Tibial nerve (tissue), 4 donors: ENCODE measurements at regions not wholly inside any gene's neighbourhood (a gene's known extent, or its start where the extent isn't known, plus 50 kb on each side); places are given as distances from the start of the nearest gene placed in this dataset.

Source experiments
- DNase-seq, 2 donors: peaks; one replicate each; pipeline ENCODE4 v3.0.0-alpha.2; 2019; ENCODE audit warnings: low spot score in 2 of 2
- H3K27ac ChIP-seq, 4 donors: fragments of 200-600 bp; sonication (generic) in 3 of 4; one replicate each; pipeline ENCODE4 v1.5.1; 2017 to 2019; ENCODE audit warnings: mild to moderate bottlenecking in 1 of 4
- H3K27me3 ChIP-seq, 2 donors: fragments of 200-600 bp; sonication (generic) in 1 of 2; one replicate each; pipeline versions ENCODE4 v1.5.1 to v1.6.0; 2017 to 2019
- H3K36me3 ChIP-seq, 3 donors: fragments of 200-600 bp; sonication (generic); one replicate each; pipeline ENCODE4 v1.5.1; 2018 to 2019
- H3K4me1 ChIP-seq, 4 donors: fragments of 200-600 bp; sonication (generic) in 3 of 4; one replicate each; pipeline ENCODE4 v1.5.1; 2017 to 2019
- H3K4me3 ChIP-seq, 4 donors: fragments of 200-600 bp; sonication (generic) in 3 of 4; one replicate each; pipeline ENCODE4 v1.5.1; 2017 to 2019; ENCODE audit warnings: mild to moderate bottlenecking in 1 of 4, moderate library complexity in 1 of 4
- H3K9me3 ChIP-seq, 4 donors: fragments of 200-600 bp; sonication (generic) in 3 of 4; one replicate each; pipeline ENCODE4 v1.5.1; 2017 to 2019
- EP300 ChIP-seq, 2 donors: sonication (generic); formaldehyde crosslinking; IDR thresholded peaks; one replicate each; pipeline ENCODE4 v1.6.1; 2017; ENCODE audit warnings: antibody characterized with exemption in 2 of 2, mild to moderate bottlenecking in 1 of 2
- POLR2A ChIP-seq, 2 donors: fragments of 450-650 bp; IDR thresholded peaks; one replicate each; pipeline ENCODE4 v1.6.1; 2017; ENCODE audit warnings: antibody characterized with exemption in 2 of 2, mild to moderate bottlenecking in 2 of 2, moderate library complexity in 2 of 2
- WGBS, 2 donors: methylation state at CpG; one replicate each; pipeline ENCODE4 v1.1.5; 2018; 5-methylcytosine and 5-hydroxymethylcytosine counted together
- TF ChIP-seq, protein P1 (sequence below), 5 experiments: fragments of 200-600 bp in 3 of 5; fragments of 450-650 bp in 2 of 5; sonication (generic) in 3 of 5; IDR thresholded peaks; one replicate each; pipeline ENCODE4 v1.5.1; 2016 to 2019; ENCODE audit warnings: antibody characterized with exemption in 5 of 5, mild to moderate bottlenecking in 3 of 5, moderate library complexity in 2 of 5

DNA sequence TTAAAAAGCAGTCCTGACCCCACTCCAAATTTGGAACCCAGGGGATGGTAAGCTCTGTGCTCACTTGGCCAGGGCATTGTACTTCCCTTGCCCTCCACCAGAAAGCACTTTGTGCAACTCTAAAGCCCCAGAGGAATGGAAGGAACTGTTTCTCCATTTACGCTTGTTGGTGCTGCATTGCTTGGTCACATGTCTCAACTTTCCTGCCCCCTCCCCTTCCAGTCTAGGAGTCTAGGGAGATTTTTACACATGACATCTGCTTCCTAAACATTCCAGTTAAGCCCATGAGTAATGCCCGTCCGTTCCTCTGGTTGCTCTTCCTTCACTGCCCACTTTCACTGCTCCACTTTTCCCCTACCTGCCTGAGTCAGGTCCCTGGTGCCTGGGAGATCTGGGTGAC lies 92.6 kb upstream of the MAP1LC3B2 start:
- no peak for DNase-seq
- Histone ChIP-seq H3K4me1 (no peaks in the 10 kb centered on the region), H3K9me3 (no peaks in the 10 kb centered on the region), H3K36me3 (no peaks in the 10 kb centered on the region), H3K27ac (no peak overlapping the region), H3K27me3 (no peaks in the 10 kb centered on the region), H3K4me3 (no peak overlapping the region)
- 60 to 66% methylated on average over 3 of the region's 3 CpGs for WGBS, 2 donors
- TF ChIP-seq EP300 (IDR thresholded peaks at IDR 0.05) (no peak), POLR2A (IDR thresholded peaks at IDR 0.05) (no peak)
- TF ChIP-seq, protein P1, sequence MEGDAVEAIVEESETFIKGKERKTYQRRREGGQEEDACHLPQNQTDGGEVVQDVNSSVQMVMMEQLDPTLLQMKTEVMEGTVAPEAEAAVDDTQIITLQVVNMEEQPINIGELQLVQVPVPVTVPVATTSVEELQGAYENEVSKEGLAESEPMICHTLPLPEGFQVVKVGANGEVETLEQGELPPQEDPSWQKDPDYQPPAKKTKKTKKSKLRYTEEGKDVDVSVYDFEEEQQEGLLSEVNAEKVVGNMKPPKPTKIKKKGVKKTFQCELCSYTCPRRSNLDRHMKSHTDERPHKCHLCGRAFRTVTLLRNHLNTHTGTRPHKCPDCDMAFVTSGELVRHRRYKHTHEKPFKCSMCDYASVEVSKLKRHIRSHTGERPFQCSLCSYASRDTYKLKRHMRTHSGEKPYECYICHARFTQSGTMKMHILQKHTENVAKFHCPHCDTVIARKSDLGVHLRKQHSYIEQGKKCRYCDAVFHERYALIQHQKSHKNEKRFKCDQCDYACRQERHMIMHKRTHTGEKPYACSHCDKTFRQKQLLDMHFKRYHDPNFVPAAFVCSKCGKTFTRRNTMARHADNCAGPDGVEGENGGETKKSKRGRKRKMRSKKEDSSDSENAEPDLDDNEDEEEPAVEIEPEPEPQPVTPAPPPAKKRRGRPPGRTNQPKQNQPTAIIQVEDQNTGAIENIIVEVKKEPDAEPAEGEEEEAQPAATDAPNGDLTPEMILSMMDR (IDR thresholded peaks at IDR 0.05), result no peak

GRCh38 chr12:116469344-116469743 lies 89.8 kb upstream of the MAP1LC3B2 start:
- no peaks in the 10 kb centered on the region for H3K4me1 ChIP-seq
- WGBS, 2 donors, result 78 to 80% methylated on average over 3 of the region's 3 CpGs
- no peak overlapping the region for H3K27ac ChIP-seq
- no peak overlapping the region for H3K4me3 ChIP-seq
- H3K27me3 ChIP-seq, result no peaks in the 10 kb centered on the region
- no peaks in the 10 kb centered on the region for H3K36me3 ChIP-seq
- H3K9me3 ChIP-seq, result peaks cover 0 to 5% (median 0%) of the 10 kb centered on the region in 4 donors
- no peak for DNase-seq
- TF ChIP-seq, protein P1 (IDR thresholded peaks at IDR 0.05), result no peak
- no peak for TF ChIP-seq EP300 (IDR thresholded peaks at IDR 0.05)
- TF ChIP-seq POLR2A (IDR thresholded peaks at IDR 0.05), result no peak

- WGBS, 2 donors, result 34 to 36% methylated on average over 5 of the region's 5 CpGs
Measured at GRCh38 chr12:116471544-116471943, 87.6 kb upstream of the MAP1LC3B2 start.

DNA sequence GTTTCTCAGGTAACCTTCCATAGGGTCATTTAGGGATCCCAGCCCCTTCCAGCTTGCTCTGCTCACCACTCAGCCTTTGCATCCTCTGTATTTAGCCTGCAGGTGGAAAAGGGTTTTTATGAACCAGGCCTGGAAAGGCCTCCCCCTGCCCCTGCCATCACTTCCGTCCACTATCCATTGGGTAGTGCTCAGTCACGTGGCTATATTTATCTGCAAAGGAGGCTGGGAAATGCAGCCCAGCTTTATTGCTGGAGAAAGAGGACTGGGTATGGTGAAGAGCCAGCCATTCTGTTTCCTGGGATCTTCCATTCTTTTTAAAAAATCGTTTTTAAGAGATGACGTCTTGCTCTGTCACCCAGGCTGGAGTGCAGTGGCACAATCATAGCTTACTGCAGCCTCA lies 87.0 kb upstream of the MAP1LC3B2 start:
- H3K9me3 ChIP-seq, result peaks cover 0 to 18% (median 0%) of the 10 kb centered on the region in 4 donors
- WGBS, 2 donors, result 86 to 91% methylated on average over 4 of the region's 4 CpGs
- no peaks in the 10 kb centered on the region for H3K36me3 ChIP-seq
- no peaks in the 10 kb centered on the region for H3K27me3 ChIP-seq
- no peak overlapping the region for H3K4me3 ChIP-seq
- no peak for TF ChIP-seq POLR2A (IDR thresholded peaks at IDR 0.05)
- TF ChIP-seq, protein P1 (IDR thresholded peaks at IDR 0.05), result no peak
- TF ChIP-seq EP300 (IDR thresholded peaks at IDR 0.05), result no peak
- DNase-seq, result no peak
- no peak overlapping the region for H3K27ac ChIP-seq
- H3K4me1 ChIP-seq, result no peaks in the 10 kb centered on the region

More at GRCh38 chr12:116471544-116471943, 87.6 kb upstream of the MAP1LC3B2 start:
- H3K27ac ChIP-seq, result no peak overlapping the region
- H3K4me1 ChIP-seq, result no peaks in the 10 kb centered on the region
- H3K27me3 ChIP-seq, result no peaks in the 10 kb centered on the region
- TF ChIP-seq EP300 (IDR thresholded peaks at IDR 0.05), result no peak
- TF ChIP-seq, protein P1 (IDR thresholded peaks at IDR 0.05), result no peak
- no peak for TF ChIP-seq POLR2A (IDR thresholded peaks at IDR 0.05)
- no peaks in the 10 kb centered on the region for H3K36me3 ChIP-seq
- no peak overlapping the region for H3K4me3 ChIP-seq
- peaks cover 0 to 12% (median 0%) of the 10 kb centered on the region in 4 donors for H3K9me3 ChIP-seq
- no peak for DNase-seq

GRCh38 chr12:116473416-116473815 lies 85.8 kb upstream of the MAP1LC3B2 start:
- Histone ChIP-seq H3K27me3 (no peaks in the 10 kb centered on the region), H3K9me3 (peaks cover 0 to 21% (median 0%) of the 10 kb centered on the region in 4 donors), H3K27ac (no peak overlapping the region), H3K4me1 (no peaks in the 10 kb centered on the region), H3K36me3 (no peaks in the 10 kb centered on the region), H3K4me3 (no peak overlapping the region)
- no peak for DNase-seq
- WGBS, 2 donors, result 100% methylated on average over 1 of the region's 1 CpG
- TF ChIP-seq, protein P1 (IDR thresholded peaks at IDR 0.05), result no peak
- no peak for TF ChIP-seq EP300 (IDR thresholded peaks at IDR 0.05)
- TF ChIP-seq POLR2A (IDR thresholded peaks at IDR 0.05), result no peak
